Neural cell (in vitro differentiated cells): ENCODE measurements at regions not wholly inside any gene's neighbourhood (a gene's known extent, or its start where the extent isn't known, plus 50 kb on each side); places are given as distances from the start of the nearest gene placed in this dataset.
A peak's percentile ranks its signal among the peaks of the same experiment; 100 is the strongest.

Experiments used
- H2AFZ ChIP-seq: fragments of 200-600, 300-800 bp; sonication (generic), shearing (Covaris generic); 2 replicates; pipeline ENCODE4 v1.6.0; 2014; ENCODE audit warnings: low read depth, mild to moderate bottlenecking, antibody characterized with exemption, low read length, moderate library complexity
- H3F3A ChIP-seq: fragments of 200-600 bp; shearing (Covaris generic); 2 replicates; pipeline ENCODE4 v1.6.1; 2016; ENCODE audit warnings: mild to moderate bottlenecking, moderate library complexity, mixed read lengths, antibody characterized with exemption, low read length; ENCODE audit not compliant: insufficient read depth, poor library complexity, severe bottlenecking
- H3K27ac ChIP-seq: fragments of 200-600, 300-800 bp; sonication (generic), shearing (Covaris generic); 2 replicates; pipeline ENCODE4 v1.5.1; 2014; ENCODE audit warnings: mild to moderate bottlenecking, low read length, moderate library complexity
- H3K27me3 ChIP-seq: fragments of 300-800, 200-600 bp; sonication (generic), shearing (Covaris generic); 2 replicates; pipeline ENCODE4 v1.6.0; 2014; ENCODE audit warnings: mild to moderate bottlenecking, low read depth, low read length, moderate library complexity; ENCODE audit not compliant: insufficient read depth
- H3K36me3 ChIP-seq: fragments of 300-800, 200-600 bp; sonication (generic), shearing (Covaris generic); 2 replicates; pipeline ENCODE4 v1.5.1; 2014; ENCODE audit warnings: mild to moderate bottlenecking, antibody characterized with exemption, low read length, moderate library complexity; ENCODE audit not compliant: insufficient read depth
- H3K4me2 ChIP-seq: fragments of 300-800, 200-600 bp; sonication (generic), shearing (Covaris generic); 2 replicates; pipeline ENCODE4 v1.6.0; 2014; ENCODE audit warnings: mild to moderate bottlenecking, low read length
- H3K4me3 ChIP-seq: fragments of 300-800, 200-600 bp; sonication (generic), shearing (Covaris generic); 2 replicates; pipeline ENCODE4 v1.5.1; 2014; ENCODE audit warnings: mild to moderate bottlenecking, low read length, moderate library complexity
- H3K79me2 ChIP-seq: fragments of 200-600 bp; shearing (Covaris generic); replicated peaks from 2 replicates; pipeline ENCODE4 v1.6.0; 2014; ENCODE audit warnings: mild to moderate bottlenecking, low read length, moderate library complexity; ENCODE audit not compliant: insufficient read depth
- H3K9ac ChIP-seq: fragments of 300-800, 200-600 bp; sonication (generic), shearing (Covaris generic); 2 replicates; pipeline ENCODE4 v1.6.1; 2016; ENCODE audit warnings: mild to moderate bottlenecking, low read length, mixed read lengths
- H3K9me2 ChIP-seq: fragments of 200-600 bp; shearing (Covaris generic); 2 replicates; pipeline ENCODE4 v1.6.1; 2016; ENCODE audit warnings: mild to moderate bottlenecking, low read length, mixed read lengths; ENCODE audit not compliant: insufficient read depth
- H3K9me3 ChIP-seq: fragments of 200-600, 300-800 bp; sonication (generic), shearing (Covaris generic); 2 replicates; pipeline ENCODE4 v1.6.1; 2016; ENCODE audit warnings: mild to moderate bottlenecking, mixed run types, low read length, moderate library complexity, mixed read lengths
- H4K20me1 ChIP-seq: fragments of 200-600 bp; shearing (Covaris generic); 2 replicates; pipeline ENCODE4 v1.6.1; 2016; ENCODE audit warnings: mild to moderate bottlenecking, mixed run types; ENCODE audit not compliant: insufficient read depth
- CTCF ChIP-seq: fragments of 450-650 bp; IDR thresholded peaks from 2 replicates; pipeline ENCODE4 v1.5.1; 2014; ENCODE audit warnings: antibody characterized with exemption, mild to moderate bottlenecking, moderate library complexity; ENCODE audit not compliant: poor library complexity, severe bottlenecking
- EP300 ChIP-seq: fragments of 450-650 bp; conservative IDR thresholded peaks from 2 replicates; pipeline ENCODE4 v1.6.1; 2014; ENCODE audit warnings: antibody characterized with exemption, mild to moderate bottlenecking, moderate library complexity; ENCODE audit not compliant: poor library complexity, severe bottlenecking
- EZH2 ChIP-seq: fragments of 200-600, 300-800 bp; shearing (Covaris generic), sonication (generic); IDR thresholded peaks from 2 replicates; pipeline ENCODE4 v1.6.1; 2014; ENCODE audit warnings: antibody characterized with exemption, low read length, borderline replicate concordance, mild to moderate bottlenecking; ENCODE audit not compliant: insufficient read depth, poor library complexity, severe bottlenecking
- MXI1 ChIP-seq: fragments of 450-650 bp; conservative IDR thresholded peaks from 2 replicates; pipeline ENCODE4 v1.6.1; 2014; ENCODE audit warnings: antibody characterized with exemption, mild to moderate bottlenecking; ENCODE audit not compliant: poor library complexity, severe bottlenecking
- POLR2AphosphoS5 ChIP-seq: IDR thresholded peaks from 2 replicates; pipeline ENCODE4 v1.6.1; 2012
- RAD21 ChIP-seq: fragments of 450-650 bp; conservative IDR thresholded peaks from 2 replicates; pipeline ENCODE4 v1.6.1; 2014; ENCODE audit warnings: antibody characterized with exemption, mild to moderate bottlenecking, moderate library complexity
- REST ChIP-seq: IDR thresholded peaks from 2 replicates; pipeline ENCODE4 v1.6.1; 2012; ENCODE audit warnings: borderline replicate concordance
- SMC3 ChIP-seq: fragments of 450-650 bp; conservative IDR thresholded peaks from 2 replicates; pipeline ENCODE4 v1.6.1; 2014; ENCODE audit warnings: antibody characterized with exemption, mild to moderate bottlenecking, moderate library complexity; ENCODE audit not compliant: poor library complexity
- TAF1 ChIP-seq: IDR thresholded peaks from 2 replicates; pipeline ENCODE4 v1.6.1; 2012; ENCODE audit warnings: low read depth

DNA sequence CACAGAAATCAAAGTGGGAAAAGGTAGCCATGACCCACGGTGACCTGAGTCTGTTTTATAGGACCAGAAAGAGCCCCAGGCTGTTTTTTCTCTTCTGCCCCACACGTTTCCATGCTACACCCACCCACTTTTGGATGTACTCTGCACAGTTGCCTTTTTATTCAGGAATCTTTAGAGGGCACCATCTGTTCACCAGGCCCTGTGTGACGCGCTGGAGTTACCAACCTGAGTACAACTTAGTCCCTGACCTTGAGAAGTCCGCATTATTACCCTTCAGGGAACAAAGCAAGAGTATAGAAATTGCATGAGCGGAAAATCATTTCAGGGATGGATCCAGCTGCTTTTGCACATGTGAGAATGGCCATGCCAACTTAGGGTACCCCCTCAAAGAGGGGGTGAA is 207.8 kb upstream of the GATB start:
- Histone ChIP-seq H3K79me2 (no peaks in the 10 kb centered on the region), H4K20me1 (no peaks in the 10 kb centered on the region), H3K27me3 (no peaks in the 10 kb centered on the region), H3K4me2 (no peak overlapping the region), H3K4me3 (no peak overlapping the region), H3K27ac (no peak overlapping the region), H3K9ac (no peak overlapping the region), H3K36me3 (no peaks in the 10 kb centered on the region), H2AFZ (no peak overlapping the region), H3K9me3 (no peaks in the 10 kb centered on the region), H3F3A (no peaks in the 10 kb centered on the region), H3K9me2 (no peaks in the 10 kb centered on the region)
- TF ChIP-seq RAD21 (no peak), SMC3 (no peak), EZH2 (no peak), CTCF (no peak), POLR2AphosphoS5 (no peak), TAF1 (no peak), REST (no peak), EP300 (no peak), MXI1 (no peak)

DNA sequence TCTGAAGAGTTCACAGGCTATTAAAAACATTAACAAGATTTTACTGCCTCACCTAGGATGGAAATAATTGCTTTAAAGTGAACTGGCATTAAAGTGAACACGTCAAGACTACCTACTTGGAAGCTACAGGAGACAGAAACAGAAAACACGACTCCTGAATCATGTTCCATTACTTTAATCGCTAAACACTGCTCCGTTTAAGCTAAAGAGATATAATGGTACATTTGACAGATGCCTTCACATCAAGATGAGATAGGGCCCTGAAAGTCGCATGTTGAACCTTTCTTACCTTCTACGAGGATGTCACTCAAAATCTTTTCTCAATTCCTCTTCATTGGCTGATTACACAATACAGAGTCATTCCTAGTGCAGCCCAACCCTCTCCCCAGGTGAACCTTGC is 206.3 kb upstream of the GATB start:
- TF ChIP-seq POLR2AphosphoS5 (peak; percentile 95), SMC3 (no peak), REST (peak; percentile 35), EP300 (peak; percentile 94), RAD21 (peak; percentile 34), TAF1 (no peak)
- H3K9me3 ChIP-seq, result no peaks in the 10 kb centered on the region
- H3K4me2 ChIP-seq, result no peak overlapping the region
- no peaks in the 10 kb centered on the region for H4K20me1 ChIP-seq
- no peaks in the 10 kb centered on the region for H3K36me3 ChIP-seq
- no peak overlapping the region for H2AFZ ChIP-seq
- no peak overlapping the region for H3K4me3 ChIP-seq
- no peaks in the 10 kb centered on the region for H3K27me3 ChIP-seq
- no peak overlapping the region for H3K9ac ChIP-seq
- no peaks in the 10 kb centered on the region for H3K9me2 ChIP-seq
- no peaks in the 10 kb centered on the region for H3F3A ChIP-seq
- peak overlapping the region; percentile 38 for H3K27ac ChIP-seq
- H3K79me2 ChIP-seq, result no peaks in the 10 kb centered on the region
